Smooth muscle cell (in vitro differentiated cells): ENCODE measurements at regions not wholly inside any gene's neighbourhood (a gene's known extent, or its start where the extent isn't known, plus 50 kb on each side); places are given as distances from the start of the nearest gene placed in this dataset.

ENCODE experiments used
- DNase-seq: peaks from one replicate; lab custom pipeline; 2025; ENCODE audit not compliant: unreplicated experiment; lab: John Stamatoyannopoulos, UW
- H2AFZ ChIP-seq: fragments of 200-600 bp; sonication (generic); 2 replicates; pipeline ENCODE4 v1.6.0; 2016; ENCODE audit warnings: antibody characterized with exemption, low read depth, mild to moderate bottlenecking
- H3F3A ChIP-seq: fragments of 200-600 bp; sonication (generic); 2 replicates; pipeline ENCODE4 v1.6.0; 2017; ENCODE audit warnings: antibody characterized with exemption, low read depth
- H3K27ac ChIP-seq: fragments of 200-600 bp; sonication (generic); 2 replicates; pipeline ENCODE4 v1.5.1; 2016; ENCODE audit warnings: low read depth, mild to moderate bottlenecking
- H3K27me3 ChIP-seq: fragments of 200-600 bp; sonication (generic); 2 replicates; pipeline ENCODE4 v1.6.1; 2016; ENCODE audit warnings: low read depth, mild to moderate bottlenecking
- H3K36me3 ChIP-seq: fragments of 200-600 bp; sonication (generic); 2 replicates; pipeline ENCODE4 v1.5.1; 2016; ENCODE audit warnings: low read depth
- H3K4me1 ChIP-seq: fragments of 200-600 bp; sonication (generic); 2 replicates; pipeline ENCODE4 v1.5.1; 2016; ENCODE audit warnings: low read depth
- H3K4me2 ChIP-seq: fragments of 200-600 bp; sonication (generic); 2 replicates; pipeline ENCODE4 v1.6.0; 2016; ENCODE audit warnings: mild to moderate bottlenecking
- H3K4me3 ChIP-seq: fragments of 200-600 bp; sonication (generic); 2 replicates; pipeline ENCODE4 v1.5.1; 2016; ENCODE audit warnings: mild to moderate bottlenecking
- H3K79me2 ChIP-seq: fragments of 200-600 bp; sonication (generic); 2 replicates; pipeline ENCODE4 v1.6.0; 2016; ENCODE audit warnings: low read depth, mild to moderate bottlenecking
- H3K9ac ChIP-seq: fragments of 200-600 bp; sonication (generic); 2 replicates; pipeline ENCODE4 v1.6.0; 2016; ENCODE audit warnings: low read depth
- H3K9me3 ChIP-seq: fragments of 200-600 bp; sonication (generic); replicated peaks from 2 replicates; pipeline ENCODE4 v1.5.1; 2016; ENCODE audit warnings: low read depth
- H4K20me1 ChIP-seq: fragments of 200-600 bp; sonication (generic); 2 replicates; pipeline ENCODE4 v1.6.0; 2016; ENCODE audit warnings: low read depth
- WGBS: methylation state at CpG from one replicate; pipeline ENCODE4 v1.1.7; 2016; ENCODE audit warnings: low lambda C conversion rate; 5-methylcytosine and 5-hydroxymethylcytosine counted together
- TF ChIP-seq, protein P1 (sequence below): fragments of 200-600 bp; sonication (generic); IDR thresholded peaks from 2 replicates; pipeline ENCODE4 v1.5.1; 2017; ENCODE audit warnings: borderline replicate concordance, mild to moderate bottlenecking, antibody characterized with exemption; ENCODE audit not compliant: insufficient read depth, poor library complexity, severe bottlenecking

DNA sequence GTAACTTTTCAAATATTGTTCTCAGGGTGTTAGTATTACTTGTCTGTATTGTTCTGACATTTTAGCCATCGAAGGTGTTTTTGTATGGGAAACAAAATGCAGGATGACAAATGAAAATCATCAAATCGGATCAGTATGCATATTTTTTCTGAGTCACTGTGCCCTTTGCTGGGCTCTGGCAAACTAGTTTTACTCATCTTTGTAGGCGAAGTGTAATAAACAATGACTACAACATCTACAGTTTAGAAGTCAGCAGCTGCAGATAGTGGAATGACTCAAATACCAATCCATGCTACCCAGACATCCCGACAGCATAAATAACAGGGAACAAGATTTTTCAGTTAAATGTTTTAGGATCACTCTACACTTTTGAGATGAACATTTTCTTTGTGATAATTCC, 557.3 kb upstream of the TENM3 start:
- Histone ChIP-seq H2AFZ (peak overlapping the region; percentile 33), H3K27me3 (no peaks in the 10 kb centered on the region), H3K9me3 (no peaks in the 10 kb centered on the region), H4K20me1 (no peaks in the 10 kb centered on the region), H3K27ac (peak overlapping the region; percentile 96), H3K36me3 (no peaks in the 10 kb centered on the region), H3K4me2 (peak overlapping the region; percentile 78), H3K79me2 (no peaks in the 10 kb centered on the region), H3K4me1 (peaks cover 19% of the 10 kb centered on the region), H3K9ac (peak overlapping the region; percentile 69), H3K4me3 (no peak overlapping the region), H3F3A (peaks cover 5% of the 10 kb centered on the region)
- no peak for DNase-seq
- 19% methylated on average over 4 of the region's 4 CpGs for WGBS
- TF ChIP-seq, protein P1, sequence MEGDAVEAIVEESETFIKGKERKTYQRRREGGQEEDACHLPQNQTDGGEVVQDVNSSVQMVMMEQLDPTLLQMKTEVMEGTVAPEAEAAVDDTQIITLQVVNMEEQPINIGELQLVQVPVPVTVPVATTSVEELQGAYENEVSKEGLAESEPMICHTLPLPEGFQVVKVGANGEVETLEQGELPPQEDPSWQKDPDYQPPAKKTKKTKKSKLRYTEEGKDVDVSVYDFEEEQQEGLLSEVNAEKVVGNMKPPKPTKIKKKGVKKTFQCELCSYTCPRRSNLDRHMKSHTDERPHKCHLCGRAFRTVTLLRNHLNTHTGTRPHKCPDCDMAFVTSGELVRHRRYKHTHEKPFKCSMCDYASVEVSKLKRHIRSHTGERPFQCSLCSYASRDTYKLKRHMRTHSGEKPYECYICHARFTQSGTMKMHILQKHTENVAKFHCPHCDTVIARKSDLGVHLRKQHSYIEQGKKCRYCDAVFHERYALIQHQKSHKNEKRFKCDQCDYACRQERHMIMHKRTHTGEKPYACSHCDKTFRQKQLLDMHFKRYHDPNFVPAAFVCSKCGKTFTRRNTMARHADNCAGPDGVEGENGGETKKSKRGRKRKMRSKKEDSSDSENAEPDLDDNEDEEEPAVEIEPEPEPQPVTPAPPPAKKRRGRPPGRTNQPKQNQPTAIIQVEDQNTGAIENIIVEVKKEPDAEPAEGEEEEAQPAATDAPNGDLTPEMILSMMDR: no peak

DNA sequence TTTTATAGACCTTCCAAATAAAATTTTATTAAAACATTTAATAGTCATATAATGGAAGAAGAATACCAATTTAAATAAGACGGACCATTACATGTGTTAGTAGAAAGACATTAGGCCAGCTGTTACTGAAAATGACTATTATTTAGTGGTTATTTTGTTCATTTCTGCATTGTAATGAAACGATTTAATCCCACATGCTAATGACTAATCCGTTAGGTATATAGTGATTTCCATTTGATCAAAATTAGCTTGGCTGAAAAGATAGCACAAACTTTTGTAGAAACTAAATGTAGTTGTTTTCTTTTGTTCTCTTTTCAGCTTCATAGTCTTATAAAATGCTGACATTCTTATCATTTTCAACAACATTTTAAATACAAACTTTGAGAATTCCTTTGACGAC, 556.1 kb upstream of the TENM3 start:
- Histone ChIP-seq H3K4me1 (peaks cover 19% of the 10 kb centered on the region), H3F3A (peaks cover 5% of the 10 kb centered on the region), H3K9ac (peak overlapping the region; percentile 59), H3K9me3 (no peaks in the 10 kb centered on the region), H3K79me2 (no peaks in the 10 kb centered on the region), H3K27ac (peak overlapping the region; percentile 96), H3K27me3 (no peaks in the 10 kb centered on the region), H2AFZ (peak overlapping the region; percentile 33), H3K36me3 (no peaks in the 10 kb centered on the region), H3K4me2 (peak overlapping the region; percentile 53), H4K20me1 (no peaks in the 10 kb centered on the region), H3K4me3 (no peak overlapping the region)
- no peak for DNase-seq
- TF ChIP-seq, protein P1: no peak
- 85% methylated on average over 4 of the region's 4 CpGs for WGBS

DNA sequence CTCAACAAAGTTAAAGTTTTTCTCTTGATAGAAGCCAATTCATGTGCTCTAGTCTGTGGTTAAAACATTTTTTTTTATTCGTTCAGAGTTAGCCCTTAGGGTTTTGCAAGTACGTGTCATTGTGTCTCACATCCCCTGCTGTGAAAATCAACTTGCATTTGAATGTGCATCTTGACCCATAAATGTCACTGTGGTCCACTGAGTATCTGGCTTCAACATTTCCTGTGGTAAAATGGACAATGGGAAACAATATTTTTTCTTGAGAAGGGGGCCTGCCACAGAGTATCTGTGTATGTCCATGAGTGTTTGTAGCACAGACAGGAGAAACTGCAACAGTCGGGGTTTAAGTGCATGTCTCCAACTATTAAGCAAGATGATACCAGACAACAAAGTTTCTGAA, 554.8 kb upstream of the TENM3 start:
- no peak overlapping the region for H3K9ac ChIP-seq
- H4K20me1 ChIP-seq: no peaks in the 10 kb centered on the region
- peak overlapping the region; percentile 44 for H3K27ac ChIP-seq
- whole genome bisulfite sequencing: 22% methylated on average over 3 of the region's 3 CpGs
- no peaks in the 10 kb centered on the region for H3K27me3 ChIP-seq
- H3K79me2 ChIP-seq: no peaks in the 10 kb centered on the region
- H3K4me1 ChIP-seq: peaks cover 19% of the 10 kb centered on the region
- H3F3A ChIP-seq: peaks cover 5% of the 10 kb centered on the region
- peak overlapping the region; percentile 20 for H2AFZ ChIP-seq
- no peaks in the 10 kb centered on the region for H3K9me3 ChIP-seq
- peak overlapping the region; percentile 57 for H3K4me2 ChIP-seq
- H3K4me3 ChIP-seq: no peak overlapping the region
- no peaks in the 10 kb centered on the region for H3K36me3 ChIP-seq
- DNase-seq: no peak
- TF ChIP-seq, protein P1: no peak

DNA sequence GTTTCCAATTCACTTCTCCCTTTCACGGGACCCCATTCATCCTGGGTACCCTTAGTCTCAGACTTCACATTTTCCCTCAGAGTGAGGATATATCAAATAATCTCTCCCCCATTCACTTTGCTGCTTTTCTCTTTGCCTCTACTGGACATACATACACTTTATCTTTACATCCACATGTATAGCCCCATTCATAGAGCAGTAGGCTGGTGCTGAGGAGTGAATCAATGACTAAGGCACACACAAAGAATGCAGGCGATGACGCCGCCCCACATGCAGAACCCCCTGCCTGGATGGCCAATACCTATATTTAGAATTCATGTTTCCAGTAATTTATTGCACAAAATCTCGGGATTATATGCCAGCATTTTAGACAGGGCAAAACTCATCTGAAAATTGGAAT, 554.3 kb upstream of the TENM3 start:
- DNase-seq: no peak
- Histone ChIP-seq H3K79me2 (no peaks in the 10 kb centered on the region), H3K27ac (peak overlapping the region; percentile 44), H3K4me3 (no peak overlapping the region), H3F3A (peaks cover 5% of the 10 kb centered on the region), H3K4me2 (peak overlapping the region; percentile 57), H3K9ac (no peak overlapping the region), H3K27me3 (no peaks in the 10 kb centered on the region), H3K36me3 (no peaks in the 10 kb centered on the region), H4K20me1 (no peaks in the 10 kb centered on the region), H2AFZ (no peak overlapping the region), H3K9me3 (no peaks in the 10 kb centered on the region), H3K4me1 (peaks cover 19% of the 10 kb centered on the region)
- TF ChIP-seq, protein P1: no peak
- WGBS: 54% methylated on average over 5 of the region's 5 CpGs
